Tibial nerve (tissue), 3 donors: ENCODE measurements at regions not wholly inside any gene's neighbourhood (a gene's known extent, or its start where the extent isn't known, plus 50 kb on each side); places are given as distances from the start of the nearest gene placed in this dataset.

Source experiments
- POLR2A ChIP-seq, 2 donors: fragments of 450-650 bp; IDR thresholded peaks; one replicate each; pipeline ENCODE4 v1.6.1; 2017; ENCODE audit warnings: antibody characterized with exemption in 2 of 2, mild to moderate bottlenecking in 2 of 2, moderate library complexity in 2 of 2
- TF ChIP-seq, protein P1 (sequence below), 5 experiments: fragments of 200-600 bp in 3 of 5; fragments of 450-650 bp in 2 of 5; sonication (generic) in 3 of 5; IDR thresholded peaks; one replicate each; pipeline ENCODE4 v1.5.1; 2016 to 2019; ENCODE audit warnings: antibody characterized with exemption in 5 of 5, mild to moderate bottlenecking in 3 of 5, moderate library complexity in 2 of 5

DNA sequence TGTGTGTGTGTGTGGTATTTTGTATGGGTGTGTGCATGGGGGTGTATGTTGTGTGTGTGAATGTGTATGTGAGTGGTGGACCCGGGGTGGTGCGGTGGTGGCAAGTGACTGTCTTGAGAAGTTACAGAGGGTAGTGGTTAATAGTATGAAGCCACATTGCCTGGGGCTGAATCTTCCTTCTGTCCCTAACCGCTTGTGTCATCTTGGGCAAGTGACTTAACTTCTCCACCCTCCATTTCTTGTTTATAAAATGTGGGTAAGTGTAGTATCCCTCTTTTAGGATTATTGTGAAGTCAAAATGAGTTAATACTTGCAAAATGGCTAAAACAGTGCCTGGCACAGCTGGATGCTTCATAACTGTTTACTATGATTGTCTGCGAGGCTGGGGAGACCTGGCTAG lies 63.5 kb downstream of the MYCN start:
- no peak for TF ChIP-seq POLR2A (IDR thresholded peaks at IDR 0.05)
- TF ChIP-seq, protein P1, sequence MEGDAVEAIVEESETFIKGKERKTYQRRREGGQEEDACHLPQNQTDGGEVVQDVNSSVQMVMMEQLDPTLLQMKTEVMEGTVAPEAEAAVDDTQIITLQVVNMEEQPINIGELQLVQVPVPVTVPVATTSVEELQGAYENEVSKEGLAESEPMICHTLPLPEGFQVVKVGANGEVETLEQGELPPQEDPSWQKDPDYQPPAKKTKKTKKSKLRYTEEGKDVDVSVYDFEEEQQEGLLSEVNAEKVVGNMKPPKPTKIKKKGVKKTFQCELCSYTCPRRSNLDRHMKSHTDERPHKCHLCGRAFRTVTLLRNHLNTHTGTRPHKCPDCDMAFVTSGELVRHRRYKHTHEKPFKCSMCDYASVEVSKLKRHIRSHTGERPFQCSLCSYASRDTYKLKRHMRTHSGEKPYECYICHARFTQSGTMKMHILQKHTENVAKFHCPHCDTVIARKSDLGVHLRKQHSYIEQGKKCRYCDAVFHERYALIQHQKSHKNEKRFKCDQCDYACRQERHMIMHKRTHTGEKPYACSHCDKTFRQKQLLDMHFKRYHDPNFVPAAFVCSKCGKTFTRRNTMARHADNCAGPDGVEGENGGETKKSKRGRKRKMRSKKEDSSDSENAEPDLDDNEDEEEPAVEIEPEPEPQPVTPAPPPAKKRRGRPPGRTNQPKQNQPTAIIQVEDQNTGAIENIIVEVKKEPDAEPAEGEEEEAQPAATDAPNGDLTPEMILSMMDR (IDR thresholded peaks at IDR 0.05), result no peak
